ENCODE measurements at regions not wholly inside any gene's neighbourhood (a gene's known extent, or its start where the extent isn't known, plus 50 kb on each side); places are given as distances from the start of the nearest gene placed in this dataset.

GRCh38 chr4:167424341-167425256 lies 190.3 kb upstream of the SPOCK3 start:
- no peak overlapping the region for H3K4me3 Mint-ChIP-seq
- no peaks in the 10 kb centered on the region for H3K27me3 Mint-ChIP-seq
- no peaks in the 10 kb centered on the region for H3K4me1 Mint-ChIP-seq (ENCODE audit: low read depth in 2 of 2)
- DNase-seq (ENCODE audit: low spot score) (no peak), ATAC-seq (peak in 1 of 2 donors; percentile 54)
- H3K9me3 Mint-ChIP-seq = peaks cover 20% of the 10 kb centered on the region
- H3K36me3 Mint-ChIP-seq = no peaks in the 10 kb centered on the region
- H3K27ac Mint-ChIP-seq = no peak overlapping the region

DNA sequence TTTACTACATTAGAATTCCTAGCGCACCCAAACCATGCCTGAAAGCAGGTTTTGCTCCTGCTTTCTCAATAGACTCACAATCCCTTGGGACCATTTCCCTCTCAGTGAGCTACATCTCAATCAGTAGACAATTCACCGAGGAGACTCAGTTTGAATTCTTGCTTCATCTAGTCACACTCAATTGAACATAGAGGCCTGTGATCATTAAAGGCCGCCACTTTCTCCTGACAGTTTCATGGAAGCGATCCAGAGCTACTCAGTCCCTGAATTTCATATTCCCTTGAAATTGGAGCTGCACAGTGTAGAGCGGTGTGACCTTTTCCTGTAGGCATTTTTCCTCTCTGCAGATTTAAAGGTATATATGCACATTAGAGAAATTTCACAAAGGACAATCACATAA lies 193.9 kb upstream of the SPOCK3 start:
- Mint-ChIP-seq H3K4me3 (no peak overlapping the region), H3K27ac (no peak overlapping the region), H3K36me3 (peaks cover 1% of the 10 kb centered on the region), H3K9me3 (peaks cover 16% of the 10 kb centered on the region), H3K4me1 (ENCODE audit: low read depth in 2 of 2) (no peaks in the 10 kb centered on the region), H3K27me3 (no peaks in the 10 kb centered on the region)
- no peak for ATAC-seq
- no peak for DNase-seq (ENCODE audit: low spot score)

DNA sequence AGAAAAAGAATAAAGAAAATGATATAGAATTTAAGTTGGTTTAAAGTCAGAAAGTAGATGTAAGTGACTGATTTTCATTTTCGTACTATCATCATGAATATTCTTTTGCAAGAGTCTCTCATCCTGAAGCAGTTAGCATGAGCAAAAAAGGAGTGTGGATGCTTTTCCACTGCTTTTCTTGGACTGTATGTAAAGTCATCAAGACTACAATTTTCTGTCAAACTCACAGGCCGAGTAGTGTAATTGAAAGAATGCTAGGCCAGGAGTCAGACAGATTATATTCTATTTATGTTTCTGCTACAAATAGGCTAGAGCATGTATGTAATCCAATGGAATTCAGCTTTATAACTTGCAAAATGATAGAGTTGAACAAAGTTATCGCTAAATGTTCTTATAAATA lies 197.1 kb upstream of the SPOCK3 start:
- ATAC-seq (no peak), DNase-seq (ENCODE audit: low spot score) (no peak)
- peaks cover 11% of the 10 kb centered on the region for H3K9me3 Mint-ChIP-seq
- no peak overlapping the region for H3K4me3 Mint-ChIP-seq
- H3K27me3 Mint-ChIP-seq = no peaks in the 10 kb centered on the region
- peaks cover 5% of the 10 kb centered on the region for H3K36me3 Mint-ChIP-seq
- no peak overlapping the region for H3K27ac Mint-ChIP-seq
- H3K4me1 Mint-ChIP-seq (ENCODE audit: low read depth in 2 of 2) = no peaks in the 10 kb centered on the region

DNA sequence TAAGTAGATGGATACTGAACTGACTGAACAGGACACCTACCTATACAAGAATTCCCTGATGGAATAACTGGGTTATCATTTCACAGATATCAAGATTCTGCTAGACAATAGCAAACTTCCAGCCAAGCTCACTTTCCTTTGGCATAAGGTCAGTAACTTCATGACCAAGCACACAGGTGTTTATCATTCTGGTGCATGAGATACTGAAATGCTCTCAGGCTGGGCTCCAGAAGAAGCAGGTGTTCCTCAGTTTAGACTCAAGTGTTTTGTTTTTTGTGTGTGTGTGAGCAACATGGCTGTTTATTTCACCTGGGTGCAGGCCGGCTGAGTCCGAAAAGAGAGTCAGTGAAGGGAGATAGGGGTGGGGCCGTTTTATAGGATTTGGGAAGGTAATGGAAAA lies 201.5 kb upstream of the SPOCK3 start:
- no peak overlapping the region for H3K27ac Mint-ChIP-seq
- ATAC-seq = no peak
- H3K4me1 Mint-ChIP-seq (ENCODE audit: low read depth in 2 of 2) = no peaks in the 10 kb centered on the region
- no peak overlapping the region for H3K4me3 Mint-ChIP-seq
- H3K27me3 Mint-ChIP-seq = no peaks in the 10 kb centered on the region
- H3K9me3 Mint-ChIP-seq = peaks cover 25% of the 10 kb centered on the region
- H3K36me3 Mint-ChIP-seq = peaks cover 16% of the 10 kb centered on the region
- no peak for DNase-seq (ENCODE audit: low spot score)

- no peaks in the 10 kb centered on the region for H3K36me3 Mint-ChIP-seq
- H3K27me3 Mint-ChIP-seq = no peaks in the 10 kb centered on the region
- ATAC-seq (no peak), DNase-seq (ENCODE audit: low spot score) (no peak)
- no peaks in the 10 kb centered on the region for H3K4me1 Mint-ChIP-seq (ENCODE audit: low read depth in 2 of 2)
- H3K4me3 Mint-ChIP-seq = no peak overlapping the region
- peaks cover 16% of the 10 kb centered on the region for H3K9me3 Mint-ChIP-seq
- no peak overlapping the region for H3K27ac Mint-ChIP-seq
These were observed 209.5 kb upstream of the SPOCK3 start for GRCh38 chr4:167443841-167444240.

DNA sequence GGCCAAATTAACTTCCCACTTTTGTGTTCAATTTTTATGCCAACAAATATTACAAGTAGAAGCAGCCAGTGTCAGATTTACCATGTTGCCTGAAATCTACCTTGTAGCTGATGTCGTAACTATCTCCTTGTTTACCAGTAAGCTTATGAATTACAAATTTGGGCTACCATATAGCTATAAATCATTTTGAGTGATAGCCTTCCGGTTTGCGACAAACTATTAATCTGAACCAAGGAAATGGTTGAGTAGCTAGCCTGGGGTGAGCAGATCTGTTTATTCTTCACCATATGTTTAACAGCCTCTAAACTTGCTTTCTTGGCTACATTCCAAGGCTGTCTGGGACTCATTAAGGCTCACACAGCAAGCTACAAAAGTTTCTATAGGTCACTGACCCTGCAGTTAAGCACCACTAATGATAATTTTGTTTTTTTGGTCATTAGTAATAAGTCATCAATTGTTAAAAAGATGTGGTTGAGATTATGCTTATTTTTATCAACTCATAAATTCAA lies 218.7 kb upstream of the SPOCK3 start:
- no peak for DNase-seq (ENCODE audit: low spot score)
- peaks cover 21% of the 10 kb centered on the region for H3K9me3 Mint-ChIP-seq
- no peaks in the 10 kb centered on the region for H3K27me3 Mint-ChIP-seq
- no peaks in the 10 kb centered on the region for H3K4me1 Mint-ChIP-seq (ENCODE audit: low read depth in 2 of 2)
- no peak overlapping the region for H3K27ac Mint-ChIP-seq
- no peaks in the 10 kb centered on the region for H3K36me3 Mint-ChIP-seq
- ATAC-seq = no peak
- no peak overlapping the region for H3K4me3 Mint-ChIP-seq

GRCh38 chr4:167456619-167457018 lies 222.3 kb upstream of the SPOCK3 start:
- Mint-ChIP-seq H3K9me3 (peaks cover 18% of the 10 kb centered on the region), H3K36me3 (no peaks in the 10 kb centered on the region), H3K4me3 (no peak overlapping the region), H3K27ac (no peak overlapping the region), H3K27me3 (no peaks in the 10 kb centered on the region), H3K4me1 (ENCODE audit: low read depth in 2 of 2) (no peaks in the 10 kb centered on the region)
- no peak for ATAC-seq
- no peak for DNase-seq (ENCODE audit: low spot score)

DNA sequence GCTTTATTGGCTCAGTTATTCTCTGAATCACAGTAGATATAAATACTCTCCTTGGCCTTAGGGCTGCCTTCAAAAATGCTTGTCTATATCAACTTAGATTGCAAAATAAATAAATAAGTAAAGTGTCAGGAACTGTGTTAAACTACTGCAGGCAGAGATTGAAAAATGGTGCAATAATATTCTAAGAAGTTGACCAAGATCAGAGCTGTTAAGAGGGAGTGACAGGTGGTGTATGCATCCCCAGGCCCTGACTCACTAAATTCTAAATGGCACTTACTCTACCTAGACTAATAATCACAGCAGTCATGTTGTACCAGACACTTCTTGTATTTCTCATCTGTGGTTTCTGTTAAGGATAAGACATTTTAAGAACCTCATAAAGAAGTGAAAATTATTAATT lies 235.1 kb upstream of the SPOCK3 start:
- no peaks in the 10 kb centered on the region for H3K27me3 Mint-ChIP-seq
- no peak overlapping the region for H3K4me3 Mint-ChIP-seq
- ATAC-seq (no peak), DNase-seq (ENCODE audit: low spot score) (no peak)
- no peaks in the 10 kb centered on the region for H3K4me1 Mint-ChIP-seq (ENCODE audit: low read depth in 2 of 2)
- H3K36me3 Mint-ChIP-seq = no peaks in the 10 kb centered on the region
- H3K9me3 Mint-ChIP-seq = peaks cover 19% of the 10 kb centered on the region
- H3K27ac Mint-ChIP-seq = no peak overlapping the region

DNA sequence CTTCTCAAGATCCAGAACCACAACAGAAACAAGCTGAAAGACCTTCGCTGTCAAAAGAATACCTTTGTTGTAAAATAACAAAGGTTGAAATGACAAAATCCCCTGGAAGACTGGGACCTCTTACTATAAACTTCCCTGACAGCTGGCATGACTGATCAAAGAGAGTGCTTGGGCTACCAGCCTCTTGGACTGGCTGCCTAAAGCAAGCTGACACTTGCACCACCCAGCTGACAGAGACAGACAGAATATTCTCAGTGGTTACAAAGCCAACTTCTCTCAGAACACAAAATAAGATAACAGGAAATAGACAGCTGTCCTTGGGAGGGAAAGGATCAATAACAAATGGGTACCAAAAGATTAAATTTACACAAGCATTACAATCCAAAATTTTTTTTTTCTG lies 241.7 kb upstream of the SPOCK3 start:
- DNase-seq (ENCODE audit: low spot score) (no peak), ATAC-seq (no peak)
- Mint-ChIP-seq H3K27me3 (no peaks in the 10 kb centered on the region), H3K4me3 (no peak overlapping the region), H3K36me3 (no peaks in the 10 kb centered on the region), H3K27ac (no peak overlapping the region), H3K4me1 (ENCODE audit: low read depth in 2 of 2) (no peaks in the 10 kb centered on the region), H3K9me3 (peaks cover 16% of the 10 kb centered on the region)

- Mint-ChIP-seq H3K9me3 (peaks cover 17% of the 10 kb centered on the region), H3K4me3 (no peak overlapping the region), H3K27me3 (no peaks in the 10 kb centered on the region), H3K4me1 (ENCODE audit: low read depth in 2 of 2) (no peaks in the 10 kb centered on the region), H3K36me3 (peaks cover 4% of the 10 kb centered on the region), H3K27ac (no peak overlapping the region)
- ATAC-seq (no peak), DNase-seq (ENCODE audit: low spot score) (no peak)
These were observed 257.7 kb upstream of the SPOCK3 start for GRCh38 chr4:167492007-167492406.

DNA sequence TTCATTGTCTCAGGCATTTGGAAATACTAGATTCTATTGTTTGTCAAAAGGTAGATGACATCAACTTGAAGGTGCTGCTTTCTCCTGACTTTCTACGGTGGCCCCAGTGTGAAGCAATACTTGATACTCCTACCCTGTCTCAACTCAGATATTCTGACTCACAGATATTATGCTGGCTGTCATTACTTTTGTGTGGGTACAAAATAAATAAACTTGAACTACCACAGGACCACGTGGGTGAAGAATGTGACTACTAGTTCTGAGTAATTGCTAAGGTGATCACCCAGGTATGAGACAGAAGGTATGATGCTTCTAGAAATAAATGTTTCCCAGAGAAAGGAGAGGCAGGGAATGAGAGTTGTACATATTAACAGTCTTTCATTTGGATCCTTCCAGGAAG lies 275.3 kb upstream of the SPOCK3 start:
- H3K27me3 Mint-ChIP-seq = no peaks in the 10 kb centered on the region
- no peak for ATAC-seq
- H3K9me3 Mint-ChIP-seq = peaks cover 23% of the 10 kb centered on the region
- no peaks in the 10 kb centered on the region for H3K4me1 Mint-ChIP-seq (ENCODE audit: low read depth in 2 of 2)
- no peak for DNase-seq (ENCODE audit: low spot score)
- no peak overlapping the region for H3K27ac Mint-ChIP-seq
- H3K36me3 Mint-ChIP-seq = peaks cover 11% of the 10 kb centered on the region
- no peak overlapping the region for H3K4me3 Mint-ChIP-seq

GRCh38 chr4:167524091-167524490 lies 289.8 kb upstream of the SPOCK3 start:
- DNase-seq (ENCODE audit: low spot score) = no peak
- no peaks in the 10 kb centered on the region for H3K4me1 Mint-ChIP-seq (ENCODE audit: low read depth in 2 of 2)
- no peak for ATAC-seq
- H3K27ac Mint-ChIP-seq = no peak overlapping the region
- peaks cover 7% of the 10 kb centered on the region for H3K36me3 Mint-ChIP-seq
- peaks cover 22% of the 10 kb centered on the region for H3K9me3 Mint-ChIP-seq
- no peak overlapping the region for H3K4me3 Mint-ChIP-seq
- H3K27me3 Mint-ChIP-seq = no peaks in the 10 kb centered on the region

- Mint-ChIP-seq H3K4me1 (ENCODE audit: low read depth in 2 of 2) (no peaks in the 10 kb centered on the region), H3K27me3 (no peaks in the 10 kb centered on the region), H3K4me3 (no peak overlapping the region), H3K36me3 (no peaks in the 10 kb centered on the region), H3K27ac (no peak overlapping the region), H3K9me3 (peaks cover 3% of the 10 kb centered on the region)
- DNase-seq (ENCODE audit: low spot score) = no peak
- no peak for ATAC-seq
These were observed 303.5 kb upstream of the SPOCK3 start for GRCh38 chr4:167537761-167538160.

GRCh38 chr4:167541286-167541685 lies 307.0 kb upstream of the SPOCK3 start:
- ATAC-seq = no peak
- peaks cover 11% of the 10 kb centered on the region for H3K9me3 Mint-ChIP-seq
- no peak for DNase-seq (ENCODE audit: low spot score)
- H3K4me3 Mint-ChIP-seq = no peak overlapping the region
- H3K36me3 Mint-ChIP-seq = peaks cover 4% of the 10 kb centered on the region
- H3K4me1 Mint-ChIP-seq (ENCODE audit: low read depth in 2 of 2) = no peaks in the 10 kb centered on the region
- no peak overlapping the region for H3K27ac Mint-ChIP-seq
- no peaks in the 10 kb centered on the region for H3K27me3 Mint-ChIP-seq

GRCh38 chr4:167544391-167544790 lies 310.1 kb upstream of the SPOCK3 start:
- peaks cover 8% of the 10 kb centered on the region for H3K9me3 Mint-ChIP-seq
- DNase-seq (ENCODE audit: low spot score) (no peak), ATAC-seq (no peak)
- H3K4me1 Mint-ChIP-seq (ENCODE audit: low read depth in 2 of 2) = no peaks in the 10 kb centered on the region
- H3K4me3 Mint-ChIP-seq = no peak overlapping the region
- H3K36me3 Mint-ChIP-seq = peaks cover 4% of the 10 kb centered on the region
- H3K27ac Mint-ChIP-seq = no peak overlapping the region
- no peaks in the 10 kb centered on the region for H3K27me3 Mint-ChIP-seq

Measured in natural killer cell treated with Interleukin-12 subunit alpha and Interleukin-12 subunit beta and Interleukin-15 and Interleukin-18, amount 100 ng/mL, for 72 hours (primary cell).